ENCODE measurements at regions not wholly inside any gene's neighbourhood (a gene's known extent, or its start where the extent isn't known, plus 50 kb on each side); places are given as distances from the start of the nearest gene placed in this dataset.

DNA sequence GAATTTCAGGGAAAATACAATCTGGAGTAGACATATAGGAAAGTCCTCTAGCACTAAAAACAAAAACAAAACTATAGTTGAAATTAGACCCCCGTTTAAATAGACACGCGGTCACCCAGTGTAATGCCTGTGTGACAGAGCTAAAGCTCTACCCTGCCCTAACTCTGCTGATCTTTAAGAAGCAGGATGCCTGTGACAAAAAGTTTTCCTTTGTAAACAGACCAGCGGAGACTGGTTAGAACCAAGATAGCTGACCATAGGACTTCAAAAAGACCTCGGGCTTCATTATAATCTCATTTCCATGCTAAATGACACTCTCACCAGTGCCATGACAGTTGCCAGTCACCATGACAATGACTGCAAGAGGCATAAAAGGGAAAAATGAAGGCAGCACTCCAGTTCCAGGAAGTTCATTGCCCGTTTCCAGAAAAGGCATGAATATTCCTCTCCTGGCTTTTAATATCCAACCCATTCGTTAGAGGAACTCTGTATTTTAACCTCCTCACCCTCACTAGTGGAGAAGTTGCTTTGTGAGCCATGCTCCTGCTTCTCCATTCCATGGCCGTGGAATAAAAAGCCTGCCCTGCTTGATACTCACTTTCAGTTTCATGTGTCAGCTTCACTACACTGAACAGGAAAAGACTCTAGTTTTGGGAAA lies 157.2 kb upstream of the COPS8 start:
- DNase-seq (ENCODE audit: low spot score), result peak; percentile 9

DNA sequence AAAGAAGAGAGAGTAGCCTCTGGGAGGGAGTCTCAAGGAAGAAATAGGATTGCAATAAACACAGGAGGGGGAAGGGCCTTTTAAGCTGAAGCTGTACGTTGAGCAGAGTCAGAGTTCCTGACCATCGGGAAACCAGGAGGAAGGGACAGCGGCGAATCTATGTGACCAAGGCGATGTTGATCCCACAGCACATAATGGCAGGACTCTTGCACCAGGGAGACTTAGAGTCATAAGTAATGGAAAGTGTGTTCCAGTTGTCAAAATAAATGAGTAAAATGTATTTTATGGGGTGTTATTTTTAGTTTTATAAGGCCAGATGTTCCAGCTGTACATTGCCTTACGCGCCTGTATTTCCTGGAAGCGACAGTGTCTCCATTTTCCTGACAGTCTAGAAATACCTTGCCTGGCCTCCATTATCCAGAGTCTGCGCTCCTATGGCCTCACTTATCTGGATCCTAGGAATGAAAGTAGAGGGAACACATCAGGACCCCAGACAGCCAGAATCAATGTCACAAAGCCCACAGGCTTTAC lies 152.8 kb upstream of the COPS8 start:
- no peak for DNase-seq (ENCODE audit: low spot score)

DNA sequence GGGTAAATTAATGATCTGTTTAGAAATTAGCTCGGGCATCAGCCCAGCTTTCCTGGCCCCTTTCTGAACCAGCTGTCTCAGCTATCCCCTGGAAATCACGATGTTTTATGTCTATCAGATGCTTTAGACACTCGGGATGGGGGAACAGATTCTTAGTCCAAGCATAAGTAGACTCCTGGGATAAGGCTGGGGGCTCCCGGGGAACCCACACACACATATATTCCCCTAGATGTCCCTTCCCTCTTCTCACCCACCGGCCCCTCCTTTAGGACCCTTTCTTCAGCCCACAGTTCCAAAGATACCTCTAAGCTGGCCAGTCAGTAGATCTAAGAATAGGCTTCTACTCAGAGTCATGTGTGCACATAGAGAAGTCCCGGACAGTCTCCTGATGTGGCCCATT lies 151.5 kb upstream of the COPS8 start:
- no peak for DNase-seq (ENCODE audit: low spot score)

DNA sequence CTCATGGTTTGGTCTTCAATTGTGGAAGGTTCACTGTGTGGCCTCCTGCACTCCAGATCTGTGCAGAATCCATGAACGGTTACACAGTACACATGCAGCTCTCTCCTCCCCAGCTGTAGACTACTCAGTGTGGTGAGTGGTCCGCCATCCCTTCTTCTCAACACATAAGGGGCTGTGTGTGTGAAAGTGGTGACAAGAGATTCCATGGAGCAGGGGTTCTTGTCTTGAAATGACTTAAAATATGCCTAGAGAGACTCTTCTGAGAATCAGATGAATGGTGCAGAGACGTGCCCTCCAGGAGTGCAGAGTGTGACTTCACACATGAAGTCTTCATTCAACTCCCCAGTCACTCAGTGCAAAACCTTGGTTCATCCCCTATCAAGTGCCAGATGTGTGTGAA lies 151.0 kb upstream of the COPS8 start:
- DNase-seq (ENCODE audit: low spot score), result no peak

DNA sequence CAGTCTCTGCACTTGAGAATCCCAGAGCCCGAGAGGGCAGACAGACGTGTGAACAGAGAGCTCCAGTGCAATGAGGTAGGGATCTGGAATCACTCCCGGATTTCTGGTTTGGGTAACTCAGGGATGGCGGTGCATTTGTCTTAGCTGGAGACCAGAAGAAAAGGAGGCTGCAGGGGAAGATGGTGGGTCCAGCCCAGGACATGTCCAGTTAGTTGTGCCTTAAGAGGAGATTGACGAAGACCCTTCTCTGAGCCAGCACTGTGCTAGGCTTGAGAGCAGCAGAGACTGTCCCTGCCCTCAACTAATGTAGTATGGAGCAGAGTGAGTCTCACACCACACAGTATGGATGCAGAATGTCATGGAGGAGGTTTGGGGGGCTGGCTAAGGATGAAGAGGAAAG lies 150.6 kb upstream of the COPS8 start:
- DNase-seq (ENCODE audit: low spot score), result peak; percentile 7

DNA sequence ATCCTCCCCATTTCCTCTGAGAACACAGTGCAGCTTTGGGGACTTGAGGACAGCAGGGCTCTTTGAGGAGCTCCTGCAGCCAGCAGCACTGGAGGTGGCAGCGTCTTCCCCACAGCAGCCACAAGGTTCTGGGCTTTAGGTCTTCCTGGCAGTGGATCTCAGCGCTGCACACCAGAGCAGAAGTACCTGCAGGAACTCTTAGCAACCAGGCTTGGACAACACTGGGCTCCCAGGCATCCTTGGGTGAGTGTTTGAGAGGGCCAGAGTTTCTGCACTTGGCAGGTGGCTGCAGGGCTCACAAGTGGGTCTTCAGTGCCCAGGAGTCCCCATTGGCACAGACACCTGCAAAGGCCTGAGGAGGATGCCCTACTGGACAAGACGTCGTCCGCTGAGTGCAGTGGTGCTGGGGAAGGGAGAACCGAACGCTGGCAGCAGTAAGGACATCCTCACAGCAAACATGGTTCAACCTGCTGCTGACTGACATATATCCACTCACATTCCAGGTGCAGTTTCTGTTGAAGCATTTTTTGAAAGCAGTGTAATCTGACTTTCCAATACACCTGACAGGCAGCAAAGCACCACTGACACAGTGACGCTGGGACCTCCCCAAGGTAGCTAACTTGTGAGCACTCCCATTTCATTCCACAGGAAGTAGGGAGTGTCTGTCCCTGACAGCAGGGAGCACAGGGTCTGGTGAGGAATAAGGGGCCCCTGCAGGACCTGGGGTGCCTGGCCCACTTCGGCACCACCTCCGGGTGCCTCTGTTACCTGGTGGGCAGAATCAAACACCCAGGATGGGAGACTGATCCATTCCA lies 149.9 kb upstream of the COPS8 start:
- DNase-seq (ENCODE audit: low spot score), result peak; percentile 6

DNA sequence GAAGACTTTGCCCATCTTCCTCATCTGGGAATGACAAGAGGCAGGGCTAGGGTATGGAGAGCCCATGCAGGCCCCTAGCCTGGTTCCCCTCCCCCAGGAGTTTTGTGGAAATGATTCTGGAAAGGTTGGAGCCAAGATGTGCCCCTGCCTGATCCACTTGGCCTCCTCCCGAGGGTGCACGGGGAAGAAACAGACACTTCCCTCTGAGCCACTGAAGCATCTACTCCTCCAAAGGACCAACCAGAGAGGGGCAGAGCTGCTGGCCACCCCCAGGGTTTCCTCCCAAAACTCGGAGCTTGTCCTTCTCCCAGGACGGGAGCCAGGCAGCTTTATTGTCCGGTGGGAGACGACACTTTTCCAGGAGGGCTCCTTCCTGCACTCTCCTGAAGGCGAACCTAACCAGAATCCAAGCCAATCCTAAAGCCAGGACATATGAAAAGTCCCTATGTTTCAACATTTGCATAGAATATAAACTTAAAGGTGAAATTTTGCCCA lies 149.2 kb upstream of the COPS8 start:
- DNase-seq (ENCODE audit: low spot score), result no peak

DNA sequence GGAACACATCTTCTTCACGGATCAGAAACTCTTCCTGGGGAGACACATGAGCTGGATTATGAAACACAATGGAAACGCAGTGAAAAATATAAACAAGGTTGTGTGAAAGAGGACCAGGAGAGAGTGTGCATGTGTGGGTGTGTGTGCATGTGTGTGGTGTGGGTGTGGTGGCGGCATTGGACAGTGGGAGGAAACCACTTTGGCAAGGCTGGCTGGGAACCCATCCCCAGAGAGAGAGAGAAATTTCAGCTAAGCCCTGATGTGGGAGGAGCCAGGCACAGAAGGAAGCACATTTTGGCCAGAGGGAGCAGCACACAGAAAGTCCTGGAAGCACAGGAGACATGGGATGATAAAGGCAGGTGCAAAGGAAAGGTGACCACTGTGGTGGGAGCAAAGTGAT lies 147.6 kb upstream of the COPS8 start:
- no peak for DNase-seq (ENCODE audit: low spot score)

DNA sequence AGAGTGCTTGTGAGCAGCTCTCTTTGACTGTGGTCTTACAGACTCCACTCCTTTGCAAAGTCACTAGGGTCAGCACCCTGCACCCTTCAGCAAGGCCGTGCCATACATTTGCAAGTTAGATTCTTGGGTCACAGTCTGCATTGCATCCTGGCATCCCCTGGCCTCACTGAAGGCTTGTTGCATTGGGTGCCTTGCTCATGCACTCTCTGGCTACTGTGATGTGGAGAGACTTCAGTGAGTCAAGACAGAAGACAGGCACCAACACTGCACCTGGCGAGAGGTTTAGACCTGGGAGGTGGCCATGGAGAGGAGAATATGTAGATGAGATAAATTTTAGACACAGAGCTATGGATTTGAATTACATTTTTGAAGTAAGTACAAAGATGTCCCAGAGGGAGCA lies 146.4 kb upstream of the COPS8 start:
- DNase-seq (ENCODE audit: low spot score), result no peak

DNA sequence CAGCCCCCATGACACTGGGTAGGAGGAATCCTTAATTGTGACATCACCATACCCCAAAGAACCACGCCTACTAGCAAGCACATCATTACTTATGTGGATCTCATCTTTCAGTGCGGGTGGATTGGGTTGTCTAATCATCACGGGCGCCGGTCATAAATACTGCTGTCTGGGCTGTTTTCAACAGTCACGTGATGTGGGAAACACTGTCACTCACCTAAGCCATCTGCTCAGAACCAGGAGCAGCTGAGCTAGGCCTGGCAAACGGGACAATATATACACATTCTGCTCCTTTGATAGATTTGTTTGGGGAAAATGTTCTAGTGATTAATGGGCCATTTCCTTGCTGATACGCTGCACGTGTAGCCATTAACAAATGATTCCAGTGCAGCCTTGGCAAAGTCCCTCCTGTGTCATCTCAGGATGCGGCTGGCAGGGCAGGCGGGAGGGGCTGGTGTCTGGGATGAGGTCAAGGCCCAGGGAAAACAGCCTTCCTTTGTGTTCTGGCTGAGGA lies 145.9 kb upstream of the COPS8 start:
- DNase-seq (ENCODE audit: low spot score), result peak; percentile 7

DNA sequence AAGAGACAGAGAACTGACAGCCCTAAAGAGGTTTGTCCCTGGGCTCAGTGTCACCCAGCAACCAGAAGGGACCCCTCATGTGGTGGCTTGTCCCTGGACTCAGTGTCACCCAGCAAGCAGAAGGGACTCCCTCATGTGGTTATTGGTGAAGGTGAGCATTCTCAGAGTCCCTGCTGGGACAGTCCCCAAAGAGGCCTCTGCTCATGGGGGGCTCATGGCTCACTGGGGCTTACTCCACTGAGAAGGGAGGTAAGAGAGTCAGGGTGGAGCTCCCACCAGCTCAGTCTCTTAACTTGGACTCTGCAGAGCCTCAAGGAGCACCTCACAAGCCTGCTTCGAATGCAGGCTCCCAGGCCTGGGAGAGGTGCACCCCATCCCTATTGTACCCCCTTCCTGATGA lies 145.2 kb upstream of the COPS8 start:
- DNase-seq (ENCODE audit: low spot score), result no peak

DNA sequence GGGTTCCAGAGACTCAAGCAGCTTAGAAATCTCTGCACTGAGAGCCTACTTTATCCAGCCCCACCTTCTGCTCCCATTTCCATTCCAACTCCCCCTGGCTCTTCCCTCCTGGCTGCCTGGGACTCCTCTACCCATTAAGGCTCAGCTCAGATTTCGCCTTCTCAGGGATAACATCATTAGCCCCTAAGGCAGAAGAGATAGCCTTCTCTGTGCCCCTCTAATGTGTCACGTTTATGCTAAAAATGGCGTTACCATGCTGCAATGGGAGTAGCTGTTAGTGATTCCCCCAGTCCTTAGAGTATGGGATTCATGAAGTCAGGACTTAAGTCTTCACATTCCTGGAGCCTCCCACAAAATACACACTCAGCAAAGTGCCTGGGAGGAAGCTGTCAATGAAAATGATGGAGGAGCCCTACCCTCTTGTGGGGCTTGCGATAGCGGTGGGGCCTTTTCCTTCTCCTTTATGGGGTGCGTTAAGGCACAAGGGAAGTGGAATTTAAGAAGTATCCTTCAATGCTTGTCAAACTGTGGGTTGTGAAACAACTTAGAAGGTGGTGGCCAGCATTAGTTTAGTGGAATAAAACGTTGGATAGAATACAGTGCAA lies 144.7 kb upstream of the COPS8 start:
- DNase-seq (ENCODE audit: low spot score), result peak; percentile 7

DNA sequence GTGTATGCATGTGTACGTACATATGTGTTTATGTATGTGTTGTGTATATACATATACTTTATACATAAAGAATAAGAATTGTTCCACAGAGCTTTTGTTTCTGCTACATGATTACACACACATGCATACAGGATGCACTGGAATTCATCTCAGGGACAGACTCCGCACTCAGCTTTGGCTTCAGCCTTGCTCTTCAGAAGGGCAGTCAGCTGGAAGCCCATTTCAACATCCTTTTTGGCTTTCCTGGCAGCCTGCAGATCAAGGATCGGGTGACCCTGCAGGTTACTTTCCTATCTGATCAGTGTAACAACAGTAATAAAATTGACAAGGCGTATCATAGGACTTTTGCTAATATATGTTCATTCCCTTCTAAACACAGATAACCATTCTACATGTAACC lies 144.1 kb upstream of the COPS8 start:
- DNase-seq (ENCODE audit: low spot score), result no peak

DNA sequence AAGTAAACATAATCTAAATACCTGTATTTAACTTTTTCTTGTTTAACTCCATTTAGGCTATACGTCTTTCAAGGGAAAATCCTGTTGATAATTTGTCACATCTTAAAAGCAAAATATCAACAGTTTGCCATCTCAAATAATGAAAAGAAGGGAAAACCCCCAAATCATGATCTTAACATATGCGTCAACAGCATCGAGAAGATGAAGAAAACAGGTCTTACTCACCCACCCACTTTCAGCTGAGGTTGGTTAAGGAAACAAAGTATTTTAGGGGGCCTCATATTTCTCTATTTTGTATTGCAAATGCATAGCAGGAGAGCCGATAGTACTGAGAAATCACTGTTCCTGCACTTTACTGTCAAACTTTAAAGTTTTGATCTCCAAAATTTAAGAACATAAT lies 143.1 kb upstream of the COPS8 start:
- DNase-seq (ENCODE audit: low spot score), result no peak

DNA sequence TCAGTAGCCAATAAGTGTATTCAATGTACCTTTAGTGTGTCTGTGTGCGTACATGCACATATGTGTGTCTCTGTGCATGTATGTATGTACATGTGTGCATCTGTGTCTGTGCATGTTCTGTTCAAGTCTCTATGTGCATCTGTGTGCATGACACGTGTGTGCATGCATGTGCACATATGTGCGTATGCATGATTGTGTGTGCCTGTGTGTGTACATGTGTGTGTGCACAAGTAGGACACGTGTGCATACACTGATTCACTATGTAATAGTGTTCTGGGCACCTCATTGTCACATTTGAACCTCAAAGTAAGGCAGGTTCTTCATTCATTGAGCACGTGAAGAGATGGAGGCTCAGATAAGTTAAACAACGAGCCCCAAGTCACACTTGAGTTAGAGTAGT lies 142.6 kb upstream of the COPS8 start:
- DNase-seq (ENCODE audit: low spot score), result no peak

DNA sequence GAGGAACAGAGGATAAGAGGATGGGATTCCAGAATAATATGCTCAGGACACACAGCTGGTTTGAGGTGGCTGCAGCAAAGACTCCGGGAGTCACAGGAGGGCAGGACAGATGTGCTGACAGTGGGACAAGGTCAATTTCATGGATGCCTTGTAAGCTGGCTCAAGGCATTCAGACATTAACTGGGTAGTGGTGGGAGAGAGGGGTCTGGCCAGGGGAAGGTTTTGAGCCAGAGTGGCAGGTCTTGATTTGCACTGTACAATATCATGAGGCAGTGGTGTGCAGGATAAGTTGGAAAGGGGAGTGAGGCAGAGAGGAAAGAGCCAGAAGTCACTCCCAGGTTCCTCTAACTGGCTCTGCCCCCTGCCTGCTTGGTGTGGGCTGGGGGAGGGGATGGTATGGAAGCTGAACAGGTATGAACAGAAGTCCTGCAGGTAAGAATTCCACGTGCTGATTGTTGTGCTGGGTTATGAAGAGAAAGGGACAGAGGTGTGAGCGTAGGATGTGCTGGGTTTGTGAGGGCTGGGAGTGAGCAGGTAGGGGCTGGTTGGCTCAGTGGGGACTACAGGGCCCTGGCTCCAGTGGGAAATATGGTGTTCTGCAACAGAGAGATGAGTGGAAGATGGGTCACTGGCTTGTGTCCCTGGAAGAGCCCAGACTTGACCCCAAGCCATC lies 141.7 kb upstream of the COPS8 start:
- peak; percentile 6 for DNase-seq (ENCODE audit: low spot score)

DNA sequence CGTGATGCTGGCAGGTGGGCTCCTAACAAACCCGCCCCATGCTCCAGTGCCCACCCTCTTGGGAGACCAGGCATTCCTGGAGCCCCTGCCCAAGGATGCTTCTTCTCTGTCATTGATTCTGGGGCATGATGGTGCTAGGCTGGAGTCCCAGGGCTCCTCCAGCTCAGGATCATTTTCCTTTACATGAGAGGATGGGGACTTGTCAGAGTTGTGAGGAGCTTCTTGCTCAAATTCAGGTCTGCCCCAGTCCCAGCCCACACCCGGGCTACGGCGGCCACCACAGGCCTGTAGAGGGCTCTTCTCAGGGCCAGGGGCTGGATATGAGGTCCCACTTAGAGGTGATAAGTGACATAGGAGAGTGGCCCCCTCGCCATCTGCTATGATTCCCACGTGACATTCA lies 141.1 kb upstream of the COPS8 start:
- no peak for DNase-seq (ENCODE audit: low spot score)

DNA sequence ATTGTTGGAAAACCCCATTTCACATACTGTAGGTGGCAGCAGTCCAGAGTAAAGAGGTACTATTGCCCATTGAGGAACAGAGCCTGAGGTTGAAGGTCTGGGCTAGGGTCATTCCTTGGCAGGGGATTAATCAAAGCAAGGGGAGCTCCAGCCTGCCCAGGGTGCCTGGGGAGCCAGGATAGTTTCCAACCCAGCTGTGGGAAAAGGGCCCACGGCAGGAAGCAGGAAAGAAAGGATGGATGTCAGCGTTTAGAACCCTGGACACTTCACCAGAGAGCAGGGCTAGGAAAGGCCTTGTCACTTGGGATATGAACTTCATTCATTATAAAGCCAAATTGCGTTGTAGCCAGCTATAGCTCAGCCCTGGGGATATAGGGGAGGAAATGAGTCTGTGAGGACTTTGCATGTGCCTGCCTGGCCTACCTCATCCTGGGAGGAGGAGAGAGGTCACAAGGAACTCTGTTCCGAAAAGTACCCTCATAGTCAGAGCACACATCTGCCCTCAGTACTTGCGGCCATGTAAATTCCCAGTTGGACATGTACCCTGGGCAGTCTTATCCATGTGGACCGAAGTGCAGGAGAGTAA lies 140.2 kb upstream of the COPS8 start:
- peak; percentile 9 for DNase-seq (ENCODE audit: low spot score)

DNA sequence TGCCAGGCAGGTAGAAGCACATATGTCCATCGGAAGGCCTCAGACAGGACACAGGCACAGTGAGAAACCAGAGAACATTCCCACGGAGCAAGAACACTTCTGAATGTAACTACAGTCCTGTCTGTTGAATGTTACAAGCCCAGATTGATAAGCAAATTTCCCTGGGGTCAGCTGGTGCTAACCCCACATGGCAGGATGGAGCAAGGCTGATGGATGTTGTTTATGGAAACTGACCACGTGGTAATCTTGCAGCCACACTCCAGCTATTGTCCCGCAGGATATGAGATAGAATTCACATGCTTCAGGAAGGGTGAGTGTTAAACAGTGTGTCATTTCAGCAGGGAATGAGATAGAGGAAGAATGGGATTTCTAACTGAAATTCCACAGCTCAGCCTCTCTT lies 138.8 kb upstream of the COPS8 start:
- DNase-seq (ENCODE audit: low spot score), result peak; percentile 9

DNA sequence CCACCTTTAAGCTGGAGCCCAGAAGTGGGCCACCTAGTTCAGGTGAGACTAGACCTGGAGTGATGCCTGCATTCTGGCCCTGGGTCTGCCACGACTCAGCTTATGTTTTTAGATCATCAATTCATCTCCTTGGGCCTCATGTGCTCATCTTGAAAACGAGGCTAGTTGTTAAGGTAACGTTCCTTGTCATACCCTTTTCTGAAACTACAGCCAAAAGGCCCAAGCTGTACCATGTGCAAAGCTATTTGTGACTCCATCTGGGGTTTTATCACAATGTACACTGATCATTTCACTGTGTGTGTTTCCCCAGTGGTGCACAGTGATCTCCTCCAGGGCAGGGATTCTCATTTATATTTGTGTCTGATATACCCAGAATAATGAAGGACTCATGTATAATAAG lies 138.4 kb upstream of the COPS8 start:
- DNase-seq (ENCODE audit: low spot score), result no peak

DNA sequence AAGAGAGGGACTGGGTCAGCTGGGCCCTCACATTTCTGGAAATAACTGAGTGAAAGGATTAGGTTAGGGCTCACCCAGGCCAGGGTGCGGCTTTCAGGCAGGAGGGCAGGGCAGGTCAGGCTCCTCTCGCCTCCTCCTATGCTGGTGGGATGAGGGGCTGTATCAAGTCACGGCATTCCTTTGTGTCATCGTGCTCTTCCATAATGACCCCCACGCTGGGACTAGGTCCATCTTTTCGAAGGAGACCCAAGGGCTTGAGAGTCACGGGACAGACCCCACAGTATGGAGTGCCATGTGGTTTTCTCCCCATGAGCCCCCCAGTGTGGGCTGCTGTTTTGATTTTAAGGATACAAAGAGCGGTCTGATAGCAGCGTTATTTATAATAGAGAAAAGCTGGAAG lies 137.8 kb upstream of the COPS8 start:
- DNase-seq (ENCODE audit: low spot score), result no peak
